Endothelial cell of hepatic sinusoid (primary cell): ENCODE measurements at regions not wholly inside any gene's neighbourhood (a gene's known extent, or its start where the extent isn't known, plus 50 kb on each side); places are given as distances from the start of the nearest gene placed in this dataset.
"Not testable (repeated sequence)": the region's sequence is repeated elsewhere in the genome, so short reads cannot be mapped to it uniquely, and the experiment has no call there.

Experiments
- in situ Hi-C: cut with HindIII; loops from 2 replicates; pipeline ENCODE4 v1.10.0; 2017; ENCODE audit warnings: low sequenced_read_pairs

DNA sequence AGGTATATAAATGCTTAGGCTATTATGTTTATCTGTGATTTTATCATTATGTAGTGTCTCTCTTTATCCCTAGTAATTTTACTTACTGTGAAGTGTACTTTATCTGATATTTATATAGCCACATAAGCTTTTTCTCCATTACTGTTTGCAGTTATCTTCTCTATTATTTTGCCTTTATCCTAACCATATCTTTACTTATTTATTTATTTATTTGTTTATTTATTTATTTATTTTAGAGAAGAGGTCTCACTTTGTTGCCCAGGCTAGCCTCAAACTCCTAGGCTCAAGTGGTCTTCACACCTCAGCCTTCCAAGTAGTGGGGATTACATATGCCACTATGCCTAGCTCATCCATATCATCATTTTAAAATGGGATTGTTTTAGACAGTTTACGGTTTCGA, 331.8 kb downstream of the C7orf25 start:
- in situ Hi-C loops = no loop called here

DNA sequence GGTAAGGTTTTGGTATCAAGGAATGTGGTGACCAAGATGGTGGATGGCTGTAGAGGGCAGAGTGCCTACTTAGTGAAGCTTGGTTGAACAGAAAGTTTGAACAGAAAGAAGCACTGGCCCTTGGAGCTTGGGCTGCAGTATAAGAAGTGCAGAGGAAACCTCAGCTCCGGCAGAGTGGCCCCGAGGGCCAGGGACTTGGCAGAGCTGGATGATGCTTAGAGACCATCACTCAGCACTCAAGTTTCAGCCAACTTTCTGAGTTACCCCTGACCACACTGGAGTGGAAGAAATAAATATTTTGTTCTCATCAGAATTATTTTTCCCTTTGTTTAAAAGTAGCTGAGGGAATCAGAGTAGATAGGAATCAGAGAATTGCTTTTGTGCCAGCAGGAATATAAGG, 336.7 kb downstream of the C7orf25 start:
- in situ Hi-C loops = no loop called here

DNA sequence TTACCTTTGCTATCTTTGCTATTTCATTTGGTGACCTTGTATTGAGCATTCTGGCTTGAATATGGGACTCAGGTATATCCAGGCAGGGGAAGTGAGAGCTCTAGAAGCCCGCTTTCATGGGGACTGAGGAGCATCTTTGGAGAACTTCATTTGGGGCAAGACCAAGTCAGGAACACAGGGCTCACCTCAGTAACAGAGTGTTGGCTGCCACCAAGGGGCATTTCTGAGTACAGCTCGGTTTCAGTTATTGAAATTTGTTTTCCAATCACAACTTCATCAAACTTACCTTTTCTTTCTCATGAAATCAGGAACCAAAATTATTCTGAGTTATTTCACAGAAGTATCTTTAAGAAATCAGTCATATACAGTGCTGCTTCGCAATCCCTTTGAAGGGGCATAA, 337.2 kb downstream of the C7orf25 start:
- in situ Hi-C loops = no loop called here

DNA sequence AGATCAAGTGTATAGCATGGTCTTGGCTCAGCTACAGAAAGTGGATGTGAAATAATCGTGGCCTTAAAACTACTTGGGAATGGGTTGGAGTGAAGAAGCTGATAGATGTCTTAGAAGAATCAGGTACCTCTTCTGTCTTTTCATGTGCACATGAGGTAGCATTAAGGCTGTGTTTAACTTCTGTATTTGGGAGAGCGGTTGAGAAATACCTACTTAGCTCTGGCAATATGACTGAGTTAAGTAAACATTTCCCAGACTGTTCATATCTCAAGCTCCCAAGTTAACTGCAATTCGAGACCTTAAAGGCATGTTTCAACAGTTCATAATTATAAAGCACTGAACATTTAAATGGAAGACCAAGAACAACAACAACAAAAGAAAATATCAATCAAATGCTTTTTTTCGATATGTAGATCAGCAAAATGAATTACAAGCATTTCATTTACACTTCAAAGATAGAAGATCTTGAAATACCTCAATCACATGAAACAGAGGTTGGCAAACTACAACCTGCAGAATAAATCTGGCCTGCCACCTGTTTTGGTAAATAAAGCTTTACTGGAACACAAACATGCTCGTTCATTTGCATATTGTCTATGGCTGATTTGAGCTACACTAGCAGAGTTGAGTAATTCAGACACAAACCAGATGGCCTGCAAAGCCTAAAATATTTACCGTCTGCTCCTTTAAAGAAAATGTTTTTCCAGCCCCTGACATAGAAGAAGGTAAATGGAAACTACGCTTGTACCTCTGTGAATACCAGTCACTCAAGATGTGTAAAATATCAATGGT, 337.1 kb upstream of the GLI3 start:
- in situ Hi-C loops = no loop called here

DNA sequence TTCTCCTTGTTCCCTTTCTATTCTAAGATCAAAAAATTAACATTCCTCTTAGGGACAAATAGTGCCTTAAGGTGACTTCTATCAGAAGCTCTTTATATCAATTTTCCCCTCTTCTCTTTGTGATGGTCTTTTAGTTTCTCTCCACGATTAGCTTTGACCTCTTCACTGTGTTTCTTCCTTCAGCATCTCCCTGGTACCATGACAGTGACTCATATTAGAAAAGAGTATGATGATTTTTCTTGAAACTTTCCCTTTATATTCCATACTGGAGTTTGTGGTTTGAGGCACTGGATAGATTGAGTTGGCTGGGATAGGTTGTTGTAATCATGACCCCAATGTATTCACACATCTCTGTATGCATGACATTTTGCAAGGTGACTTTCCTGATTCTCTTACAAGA, 335.6 kb upstream of the GLI3 start:
- in situ Hi-C loops = no loop called here

DNA sequence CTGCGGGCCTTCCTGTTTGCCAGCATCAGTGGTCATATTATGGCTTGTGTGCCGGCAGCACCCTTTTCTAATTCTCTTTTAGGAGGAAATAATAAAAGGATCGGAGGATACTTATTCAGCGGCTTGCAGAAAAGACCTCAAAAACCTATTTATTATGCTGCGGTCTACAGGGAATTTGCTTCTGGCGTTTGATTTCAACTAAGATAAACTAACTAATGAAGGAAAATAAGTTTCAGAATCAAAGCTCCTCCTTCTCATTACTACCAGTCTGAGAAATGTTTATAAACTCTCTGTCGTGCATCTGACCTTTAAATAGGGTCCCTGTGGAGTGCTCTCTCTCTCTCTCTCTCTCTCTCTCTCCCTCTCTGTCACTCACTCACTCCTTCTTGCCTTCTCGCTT, 335.0 kb upstream of the GLI3 start:
- in situ Hi-C loops = no loop called here

DNA sequence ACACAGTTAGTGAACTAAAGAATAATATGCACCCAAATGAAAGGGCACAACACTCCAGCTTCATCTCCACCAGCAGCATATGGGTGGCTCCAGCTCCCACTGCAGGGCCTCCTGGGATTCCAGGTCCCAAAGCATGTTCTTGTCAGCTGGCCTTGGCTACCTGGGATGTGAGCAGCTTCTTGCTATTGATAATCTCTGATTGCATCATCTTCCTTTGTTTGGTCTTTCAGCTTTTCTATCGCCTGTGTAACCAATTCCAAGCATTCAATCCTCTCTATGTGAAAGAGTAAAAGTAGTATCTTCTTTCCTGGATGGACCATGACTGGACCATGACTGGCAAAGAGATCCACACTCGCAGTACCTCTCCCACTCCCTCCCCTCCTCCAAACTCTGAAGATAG, 333.9 kb upstream of the GLI3 start:
- in situ Hi-C loops = no loop called here

DNA sequence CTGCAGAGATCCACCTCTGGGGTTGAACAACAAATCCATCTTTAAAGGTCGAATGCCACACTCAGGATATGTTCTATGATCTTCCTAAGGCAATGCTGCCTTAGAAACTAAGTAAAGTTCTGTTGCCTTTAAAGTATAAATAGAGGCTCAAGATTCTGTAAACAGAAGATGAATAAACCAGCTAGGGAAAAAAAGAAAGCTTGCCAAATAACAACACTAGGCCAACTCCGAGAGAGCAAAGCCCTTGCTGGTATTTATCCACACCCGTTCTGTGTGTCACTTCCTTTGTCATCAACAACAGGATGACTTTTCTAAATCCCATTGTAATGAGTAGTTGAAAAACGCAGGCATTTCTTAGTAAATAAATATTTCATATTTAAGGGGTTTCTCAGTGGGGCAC, 330.0 kb upstream of the GLI3 start:
- in situ Hi-C loops = no loop called here

DNA sequence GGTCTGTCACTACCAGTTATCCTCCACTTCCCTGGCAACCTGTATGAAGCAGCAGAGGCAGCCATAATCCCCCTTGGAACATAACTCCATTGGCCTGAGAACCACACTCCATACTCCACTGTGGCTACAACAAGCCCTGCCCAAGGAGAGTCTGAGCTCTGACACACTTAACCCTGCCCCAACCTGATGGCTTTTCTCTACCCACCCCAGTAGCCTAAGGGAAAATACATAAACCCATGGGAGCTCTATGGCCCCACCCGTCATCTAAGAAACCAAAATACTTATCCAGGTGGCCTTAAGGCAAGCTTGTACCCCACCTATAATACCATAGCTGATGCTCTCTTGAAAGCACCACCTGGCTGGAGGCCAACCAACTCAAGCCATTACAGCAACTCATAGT, 324.8 kb upstream of the GLI3 start:
- in situ Hi-C loops = no loop called here

DNA sequence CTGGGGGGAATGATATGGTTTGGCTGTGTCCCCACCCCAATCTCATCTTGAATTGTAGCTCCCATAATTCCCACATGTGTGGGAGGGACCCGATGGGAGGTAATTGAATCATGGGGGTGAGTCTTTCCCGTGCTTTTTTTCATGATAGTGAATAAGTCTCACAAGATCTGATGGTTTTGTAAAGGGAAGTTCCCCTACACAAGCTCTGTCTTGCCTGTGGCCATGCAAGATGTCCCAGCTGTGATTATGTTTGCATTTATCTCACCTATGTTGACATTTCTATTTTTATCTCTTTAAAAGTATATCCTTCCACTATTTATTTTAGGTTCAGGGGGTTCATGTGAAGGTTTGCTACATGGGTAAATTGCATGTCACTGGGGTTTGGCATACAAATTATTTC, 323.9 kb upstream of the GLI3 start:
- in situ Hi-C loops = no loop called here

DNA sequence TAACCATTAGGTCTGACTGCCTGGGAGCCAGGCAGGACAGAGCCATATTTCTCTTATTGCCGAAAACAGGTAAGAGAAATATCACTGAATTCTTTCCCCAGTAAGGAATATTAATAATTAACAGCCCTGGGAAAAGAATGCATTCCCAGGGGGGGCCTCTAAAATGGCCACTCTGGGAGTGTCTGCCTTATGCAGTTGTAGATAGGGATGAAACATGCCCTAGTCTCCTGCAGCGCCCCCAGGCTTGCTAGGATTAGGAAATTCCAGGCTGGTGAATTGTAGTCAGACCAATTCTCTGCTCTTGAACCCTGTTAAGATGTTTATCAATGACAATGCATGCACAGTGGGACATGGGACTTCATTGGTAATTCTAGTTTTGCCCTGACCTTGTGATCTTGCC, 317.9 kb upstream of the GLI3 start:
- in situ Hi-C loops = not testable (repeated sequence)

DNA sequence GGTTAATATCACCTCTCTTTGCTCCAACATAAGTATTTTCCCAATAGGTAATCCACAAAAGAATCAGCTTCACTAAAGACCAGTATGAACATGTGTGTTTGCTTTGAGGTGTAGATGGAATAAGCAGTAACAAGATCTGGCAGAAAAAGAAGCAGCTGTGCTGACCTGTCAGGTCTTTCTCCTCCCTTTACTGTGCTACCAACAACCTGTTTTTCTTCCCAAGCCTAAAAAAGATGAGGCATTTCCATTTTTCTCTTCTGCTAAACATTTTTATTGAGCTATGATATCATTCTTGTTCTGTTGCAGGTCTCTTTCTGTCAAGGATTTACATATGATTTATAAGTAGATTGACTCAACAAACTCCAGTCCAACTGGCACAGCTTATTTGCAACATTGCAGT, 315.2 kb upstream of the GLI3 start:
- in situ Hi-C loops = no loop called here

DNA sequence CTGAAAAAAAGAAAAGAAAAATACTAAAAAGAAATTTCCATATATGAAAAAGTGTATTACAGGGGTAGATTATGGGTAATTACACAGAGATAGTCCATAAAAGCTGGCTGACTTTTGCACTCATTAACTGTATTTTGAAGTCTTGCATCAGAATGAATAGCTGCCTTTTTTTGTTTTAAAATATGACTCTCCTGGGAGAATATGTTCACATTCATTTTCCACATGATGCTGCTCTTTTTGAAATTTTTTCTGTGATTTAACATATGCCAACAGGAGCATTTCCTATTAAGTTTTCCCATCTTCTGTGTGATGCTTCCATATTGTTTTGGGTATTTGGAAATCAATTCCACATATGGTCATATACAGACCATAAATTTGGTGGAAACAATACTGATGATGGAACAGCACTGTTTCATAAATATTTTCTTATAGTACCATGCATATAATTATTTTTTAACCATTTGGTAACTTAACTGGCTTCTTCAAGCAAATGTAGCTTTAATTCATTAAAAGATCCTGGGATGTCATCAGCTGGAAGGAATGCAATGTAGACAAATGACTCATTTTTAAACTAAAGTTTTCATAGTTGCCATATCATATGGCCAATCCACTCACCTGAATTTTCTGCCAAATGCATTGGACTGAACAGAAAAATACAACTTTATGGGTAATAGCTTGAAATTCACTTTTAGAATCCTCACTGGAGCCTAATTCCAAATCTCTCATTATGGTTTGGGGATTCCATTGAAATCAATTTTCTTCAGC, 313.9 kb upstream of the GLI3 start:
- in situ Hi-C loops = no loop called here

DNA sequence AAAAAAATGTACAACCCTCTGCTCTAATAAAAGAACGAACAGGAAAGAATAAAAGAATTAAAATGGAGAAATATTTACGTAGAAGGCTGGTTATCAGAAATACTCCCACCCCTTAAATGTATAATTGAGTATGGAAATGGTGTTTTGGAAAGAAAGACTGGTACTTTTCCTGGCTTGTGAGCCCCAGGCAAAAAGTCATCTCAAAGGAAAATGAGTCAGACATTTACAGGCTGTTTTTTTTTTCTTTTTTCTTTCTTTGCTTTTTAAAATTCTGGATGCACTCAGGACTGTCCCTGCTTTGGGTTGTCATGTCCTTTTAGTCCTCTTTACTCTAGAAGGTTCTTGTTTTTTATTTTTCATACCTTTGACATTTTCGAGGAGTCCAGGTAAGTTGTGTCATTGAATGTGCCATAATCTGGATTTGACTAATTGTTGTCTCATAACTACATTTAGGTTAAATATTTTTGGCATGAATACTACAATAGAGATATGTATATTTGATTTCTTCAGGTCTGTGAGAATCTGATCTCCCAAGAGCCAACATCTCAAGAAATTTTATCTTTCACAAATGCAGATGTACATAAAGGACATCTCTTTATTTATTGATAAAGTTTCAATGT, 313.0 kb upstream of the GLI3 start:
- in situ Hi-C loops = no loop called here

DNA sequence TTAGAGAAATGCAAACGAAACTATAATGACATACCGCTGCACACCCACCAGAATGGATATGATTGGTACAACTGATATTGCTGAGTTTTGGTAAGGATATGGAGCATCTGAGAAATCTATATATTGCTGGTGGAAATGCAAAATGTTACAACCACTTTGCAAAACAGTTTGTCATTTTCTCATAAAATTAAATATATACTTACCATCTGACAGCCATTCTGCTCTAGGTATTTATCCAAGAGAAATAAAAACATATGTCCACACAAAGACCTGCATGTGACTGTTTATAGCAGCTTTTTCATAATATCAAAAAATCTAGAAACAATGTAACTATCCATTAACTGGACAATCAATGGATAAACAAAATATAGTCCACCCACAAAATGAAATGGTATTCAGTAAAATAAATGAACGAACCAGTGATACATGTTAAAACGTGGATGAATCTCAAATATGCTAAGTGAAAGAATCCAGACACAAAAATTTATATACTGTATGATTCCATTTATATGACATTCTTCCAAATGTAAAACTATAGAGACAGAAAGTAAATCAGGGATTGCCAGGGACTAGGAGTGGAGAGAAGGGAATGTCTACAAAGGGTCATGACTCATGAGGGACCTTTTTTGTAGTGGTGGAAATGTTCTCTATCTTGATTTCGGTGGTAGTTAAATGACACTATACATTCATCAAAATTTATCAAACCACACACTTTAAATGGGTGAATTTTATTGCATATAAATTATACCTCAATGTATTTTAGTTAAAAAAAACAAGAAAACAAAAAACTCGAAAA, 312.0 kb upstream of the GLI3 start:
- in situ Hi-C loops = no loop called here

DNA sequence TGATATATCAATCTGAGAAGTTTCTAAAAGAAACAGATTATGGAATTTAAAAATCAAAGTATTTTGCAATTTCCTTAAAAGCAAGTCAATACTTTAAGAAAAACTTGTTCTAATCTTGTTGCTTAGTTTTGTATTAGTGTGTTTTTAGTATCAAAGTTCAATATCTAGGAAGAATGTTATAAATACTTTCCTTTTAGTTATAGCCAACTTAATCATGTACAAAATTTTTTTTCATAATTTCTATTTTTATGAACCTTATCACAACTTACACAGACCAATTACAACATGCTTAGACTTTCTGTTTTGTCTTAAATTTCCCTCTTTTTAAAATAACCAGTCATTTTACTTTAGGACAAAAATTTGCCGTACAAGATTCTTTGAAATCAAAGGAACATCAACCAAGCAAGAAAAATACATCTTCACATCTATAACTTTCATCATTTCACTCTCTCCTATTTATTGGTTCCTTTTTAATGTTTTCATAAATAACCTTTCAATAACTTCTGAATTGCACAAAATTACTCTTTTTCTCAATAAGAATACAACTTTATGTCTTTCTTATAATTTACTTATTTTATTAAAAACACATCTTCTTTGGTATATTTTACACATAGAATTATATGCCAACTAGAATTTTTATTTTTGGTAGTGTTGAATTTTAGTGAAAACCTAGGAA, 308.2 kb upstream of the GLI3 start:
- in situ Hi-C loops = no loop called here

DNA sequence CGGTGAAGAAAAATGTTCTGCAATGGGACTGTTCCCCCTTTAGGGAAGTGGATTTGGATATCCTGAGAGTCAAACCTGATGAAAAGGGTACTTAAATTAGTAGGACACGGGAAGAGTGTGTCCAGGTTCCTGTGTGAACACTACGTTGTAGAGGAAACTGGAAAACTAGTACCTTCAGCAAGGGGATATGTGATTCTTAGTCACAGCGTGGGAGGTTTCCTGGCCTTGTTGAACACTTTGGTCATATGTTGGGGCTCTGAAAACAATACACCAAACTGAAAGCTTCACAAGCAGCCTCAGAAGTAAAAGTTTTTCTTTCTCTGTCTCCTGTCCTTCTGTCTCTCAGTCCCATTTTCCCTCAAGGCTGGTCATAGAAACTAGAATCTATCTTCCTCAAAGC, 306.9 kb upstream of the GLI3 start:
- in situ Hi-C loops = no loop called here

DNA sequence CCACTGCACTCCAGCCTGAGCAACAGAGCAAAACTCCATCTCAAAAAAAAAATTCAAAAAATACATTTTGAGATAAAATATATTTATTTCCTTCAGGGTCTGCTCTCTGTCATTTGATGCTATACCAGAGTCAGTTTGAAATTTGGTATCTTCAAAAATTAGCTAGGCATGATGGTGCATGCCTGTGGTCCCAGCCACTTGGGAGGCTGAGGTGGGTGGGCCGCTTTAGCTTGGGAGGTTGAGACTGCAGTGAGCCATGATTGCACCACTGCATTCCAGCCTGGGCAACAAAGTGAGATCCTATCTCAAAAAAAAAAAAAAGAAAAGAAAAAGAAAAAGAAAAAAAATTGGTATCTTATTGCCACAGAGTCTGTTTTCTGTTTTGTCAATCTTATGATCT, 305.4 kb upstream of the GLI3 start:
- in situ Hi-C loops = not testable (repeated sequence)

DNA sequence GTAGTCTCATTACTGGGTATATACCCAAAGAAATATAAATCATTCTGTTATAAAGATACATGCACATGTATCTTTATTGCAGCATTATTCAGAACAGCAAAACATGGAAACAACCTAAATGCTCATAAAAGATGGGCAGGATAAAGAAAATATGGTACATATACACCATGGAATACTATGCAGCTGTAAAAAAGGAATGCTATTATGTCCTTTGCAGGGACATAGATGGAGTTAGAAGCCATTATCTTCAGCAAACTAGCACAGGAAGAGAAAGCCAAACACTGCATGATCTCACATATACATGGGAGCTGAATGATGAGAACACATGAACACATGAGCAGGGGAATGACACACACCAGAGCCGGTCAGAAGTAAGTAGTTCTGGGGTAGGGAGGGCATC, 297.4 kb upstream of the GLI3 start:
- in situ Hi-C loops = no loop called here

DNA sequence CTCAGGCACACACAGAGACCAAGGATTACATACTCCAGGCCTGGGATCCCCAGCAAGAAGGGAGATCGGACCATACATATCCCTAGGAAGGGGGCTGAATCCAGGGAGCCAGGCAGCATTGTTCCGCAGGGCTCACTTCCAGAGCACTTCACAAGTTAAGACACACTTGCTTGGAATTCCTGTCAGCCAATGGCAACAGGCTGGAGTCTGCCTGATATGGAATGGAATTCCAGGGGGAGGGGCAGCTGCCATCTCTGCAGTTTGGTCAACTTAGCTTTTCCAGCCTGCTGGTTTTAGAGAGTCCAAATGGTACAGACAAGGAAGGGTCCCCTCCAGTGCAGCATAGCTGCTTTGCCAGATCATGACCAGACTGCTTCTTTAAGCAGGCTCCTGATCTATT, 290.0 kb upstream of the GLI3 start:
- in situ Hi-C loops = no loop called here
